Aorta (tissue), 5 donors: ENCODE measurements at regions not wholly inside any gene's neighbourhood (a gene's known extent, or its start where the extent isn't known, plus 50 kb on each side); places are given as distances from the start of the nearest gene placed in this dataset.

Experiments used
- ATAC-seq: fragments of 200-7000 bp; cut with Tn5 transposase; one replicate; pipeline ENCODE4 v1.9.1; 2022; ENCODE audit warnings: moderate library complexity; ENCODE audit not compliant: low FRiP score
- DNase-seq, 2 donors: peaks; one replicate each; pipeline ENCODE4 v3.0.0-alpha.2; 2020
- H3K27ac ChIP-seq, 2 donors: one replicate each; pipeline ENCODE4 v1.5.1; 2013; ENCODE audit warnings: low read length in 2 of 2, mild to moderate bottlenecking in 2 of 2, moderate library complexity in 2 of 2, control low read depth in 1 of 2, inconsistent platforms in 1 of 2, low read depth in 1 of 2
- H3K27me3 ChIP-seq, 2 donors: one replicate each; pipeline ENCODE4 v1.6.1; 2013; ENCODE audit warnings: control low read depth in 1 of 2, low read length in 1 of 2, mild to moderate bottlenecking in 1 of 2, moderate library complexity in 1 of 2; ENCODE audit not compliant: insufficient read depth in 2 of 2, control insufficient read depth in 1 of 2
- H3K36me3 ChIP-seq, 2 donors: one replicate each; pipeline ENCODE4 v1.6.1; 2013; ENCODE audit warnings: control low read depth in 1 of 2, low read length in 1 of 2, mild to moderate bottlenecking in 1 of 2; ENCODE audit not compliant: insufficient read depth in 2 of 2, control insufficient read depth in 1 of 2
- H3K4me1 ChIP-seq, 2 donors: one replicate each; pipeline ENCODE4 v1.6.1; 2013; ENCODE audit warnings: low read length in 2 of 2, control low read depth in 1 of 2, mild to moderate bottlenecking in 1 of 2, moderate library complexity in 1 of 2; ENCODE audit not compliant: insufficient read depth in 2 of 2, control insufficient read depth in 1 of 2
- H3K4me3 ChIP-seq, 2 donors: one replicate each; pipeline ENCODE4 v1.5.1; 2013; ENCODE audit warnings: low read length in 2 of 2, control low read depth in 1 of 2, mild to moderate bottlenecking in 1 of 2
- H3K9me3 ChIP-seq: one replicate; pipeline ENCODE4 v1.6.1; 2013; ENCODE audit warnings: mild to moderate bottlenecking, low read length; ENCODE audit not compliant: control insufficient read depth
- WGBS, 2 donors: extraction: QIAGEN DNeasy Blood & Tissue Kit; methylation state at CpG; one replicate each; pipeline ENCODE4 v1.1.7; 2013; 5-methylcytosine and 5-hydroxymethylcytosine counted together
- intact Hi-C, 2 donors: fragments of 100-400 bp; cut with DNase I; formaldehyde crosslinking; loops; one replicate each; pipeline versions ENCODE4 v1.14.2 to v1.15.0; 2022
- donor health status: healthy with polysubstance abuse.
- donor health status: Bipolar disorder and iron deficiency.
- donor health status: DM: no; HTN: no; CAD: no.
- donor health status: DM: no; HTN: no; CAD: no.
- donor health status: DM: yes; HTN: yes; CAD: no.

DNA sequence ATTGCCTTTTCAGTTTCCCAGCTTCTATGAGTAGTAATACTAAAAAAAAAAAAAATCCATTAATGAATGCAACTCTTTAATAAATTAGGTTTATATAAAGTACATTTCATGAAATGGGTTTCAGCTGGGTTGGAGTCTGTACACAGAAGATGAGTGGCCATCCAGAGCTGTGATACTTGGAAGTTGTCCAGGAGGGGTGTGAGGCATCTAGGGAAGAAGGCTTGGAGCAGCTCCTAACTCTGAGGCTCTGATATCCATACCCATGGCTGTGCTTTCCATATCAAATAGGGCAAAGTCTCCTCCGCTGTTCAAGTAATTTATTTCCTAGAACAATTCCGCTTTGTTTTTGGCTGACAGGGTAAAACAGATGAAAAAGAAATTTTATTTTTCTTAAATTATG, 423.3 kb upstream of the TENM3 start:
- H3K4me3 ChIP-seq: no peak overlapping the region

GRCh38 chr4:181820553-181820952, 422.6 kb upstream of the TENM3 start:
- no peaks in the 10 kb centered on the region for H3K9me3 ChIP-seq
- no peak for ATAC-seq
- 50 to 53% methylated on average over 5 of the region's 5 CpGs for WGBS, 2 donors

More for the DNA sequence above, 423.3 kb upstream of the TENM3 start:
- intact Hi-C loops: no loop called here
- H3K9me3 ChIP-seq: no peaks in the 10 kb centered on the region
- no peaks in the 10 kb centered on the region for H3K36me3 ChIP-seq
- no peak overlapping the region for H3K27ac ChIP-seq
- no peaks in the 10 kb centered on the region for H3K27me3 ChIP-seq
- DNase-seq: no peak
- WGBS, 2 donors: 64 to 76% methylated on average over 2 of the region's 2 CpGs
- H3K4me1 ChIP-seq: no peaks in the 10 kb centered on the region
- ATAC-seq: no peak

GRCh38 chr4:181821039-181822004, 421.9 kb upstream of the TENM3 start:
- Histone ChIP-seq H3K27me3 (no peaks in the 10 kb centered on the region), H3K27ac (no peak overlapping the region), H3K4me3 (no peak overlapping the region), H3K36me3 (no peaks in the 10 kb centered on the region), H3K4me1 (no peaks in the 10 kb centered on the region), H3K9me3 (no peaks in the 10 kb centered on the region)
- WGBS, 2 donors: 51 to 56% methylated on average over 11 of the region's 11 CpGs
- intact Hi-C loops: no loop called here
- ATAC-seq: no peak
- no peak for DNase-seq

More at GRCh38 chr4:181820553-181820952, 422.6 kb upstream of the TENM3 start:
- H3K27me3 ChIP-seq: no peaks in the 10 kb centered on the region
- no peaks in the 10 kb centered on the region for H3K36me3 ChIP-seq
- H3K27ac ChIP-seq: no peak overlapping the region
- H3K4me3 ChIP-seq: no peak overlapping the region
- intact Hi-C loops: no loop called here
- H3K4me1 ChIP-seq: no peaks in the 10 kb centered on the region
- DNase-seq: no peak

DNA sequence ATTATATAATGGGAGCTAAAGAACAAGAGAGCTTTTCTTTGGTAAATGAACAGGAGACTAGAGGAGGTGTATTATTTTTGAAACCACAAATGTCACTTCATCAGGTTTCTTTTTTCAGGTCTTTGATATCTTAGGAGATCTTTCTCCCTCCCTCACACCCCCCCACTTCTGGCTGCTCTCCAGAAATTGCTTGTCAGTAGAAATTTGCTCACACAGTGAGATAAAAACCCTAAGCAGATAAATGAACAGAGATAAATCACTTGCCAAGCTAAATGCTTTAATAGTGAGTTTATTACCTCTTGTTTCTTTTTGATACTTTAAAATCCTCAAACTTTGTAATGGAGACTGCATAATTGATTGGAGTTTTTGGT, 421.2 kb upstream of the TENM3 start:
- ATAC-seq: no peak
- Histone ChIP-seq H3K4me1 (no peaks in the 10 kb centered on the region), H3K4me3 (no peak overlapping the region), H3K9me3 (no peaks in the 10 kb centered on the region), H3K27ac (no peak overlapping the region), H3K36me3 (no peaks in the 10 kb centered on the region), H3K27me3 (no peaks in the 10 kb centered on the region)
- intact Hi-C loops: no loop called here
- DNase-seq: no peak

- no peak for ATAC-seq
- no peaks in the 10 kb centered on the region for H3K27me3 ChIP-seq
- DNase-seq: no peak
- WGBS, 2 donors: 28 to 51% methylated on average over 1 of the region's 1 CpG
- H3K36me3 ChIP-seq: no peaks in the 10 kb centered on the region
- H3K9me3 ChIP-seq: no peaks in the 10 kb centered on the region
- intact Hi-C loops: no loop called here
- H3K27ac ChIP-seq: no peak overlapping the region
- no peaks in the 10 kb centered on the region for H3K4me1 ChIP-seq
- no peak overlapping the region for H3K4me3 ChIP-seq
Observed at GRCh38 chr4:181823183-181823582, 420.0 kb upstream of the TENM3 start.

DNA sequence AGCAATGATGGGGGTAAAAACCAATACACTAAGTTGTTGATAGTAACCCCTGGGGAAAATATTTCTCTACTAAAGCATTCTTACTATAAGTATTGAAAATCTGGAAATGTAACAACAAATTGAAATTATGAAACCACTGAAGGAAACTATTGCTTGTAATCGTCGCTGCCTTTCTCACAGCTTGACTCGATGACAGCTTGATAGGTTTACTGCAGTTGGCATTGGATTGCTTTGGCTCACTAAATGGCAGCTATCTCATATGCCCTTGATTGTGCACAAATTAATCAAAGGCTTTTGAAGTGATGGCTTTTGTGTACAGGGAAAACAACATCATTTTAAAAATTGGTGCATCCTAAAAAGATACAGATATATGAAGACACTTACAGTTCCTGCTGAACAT, 419.6 kb upstream of the TENM3 start:
- no peaks in the 10 kb centered on the region for H3K4me1 ChIP-seq
- ATAC-seq (no peak), DNase-seq (no peak)
- intact Hi-C loops: no loop called here
- H3K9me3 ChIP-seq: no peaks in the 10 kb centered on the region
- WGBS, 2 donors: 59 to 73% methylated on average over 3 of the region's 3 CpGs
- H3K4me3 ChIP-seq: no peak overlapping the region
- H3K36me3 ChIP-seq: no peaks in the 10 kb centered on the region
- H3K27ac ChIP-seq: no peak overlapping the region
- no peaks in the 10 kb centered on the region for H3K27me3 ChIP-seq

- H3K27ac ChIP-seq: no peak overlapping the region
- DNase-seq (no peak), ATAC-seq (no peak)
- H3K27me3 ChIP-seq: no peaks in the 10 kb centered on the region
- H3K4me3 ChIP-seq: no peak overlapping the region
- no peaks in the 10 kb centered on the region for H3K9me3 ChIP-seq
- H3K36me3 ChIP-seq: no peaks in the 10 kb centered on the region
- H3K4me1 ChIP-seq: no peaks in the 10 kb centered on the region
- WGBS, 2 donors: 93 to 96% methylated on average over 2 of the region's 2 CpGs
- intact Hi-C loops: no loop called here
Observed at GRCh38 chr4:181825564-181825963, 417.6 kb upstream of the TENM3 start.

GRCh38 chr4:181827246-181827645, 416.0 kb upstream of the TENM3 start:
- intact Hi-C loops: no loop called here
- H3K36me3 ChIP-seq: no peaks in the 10 kb centered on the region
- H3K27me3 ChIP-seq: no peaks in the 10 kb centered on the region
- WGBS, 2 donors: 71 to 72% methylated on average over 9 of the region's 9 CpGs
- no peaks in the 10 kb centered on the region for H3K4me1 ChIP-seq
- no peak for ATAC-seq
- H3K9me3 ChIP-seq: no peaks in the 10 kb centered on the region
- DNase-seq: no peak
- no peak overlapping the region for H3K27ac ChIP-seq
- no peak overlapping the region for H3K4me3 ChIP-seq

DNA sequence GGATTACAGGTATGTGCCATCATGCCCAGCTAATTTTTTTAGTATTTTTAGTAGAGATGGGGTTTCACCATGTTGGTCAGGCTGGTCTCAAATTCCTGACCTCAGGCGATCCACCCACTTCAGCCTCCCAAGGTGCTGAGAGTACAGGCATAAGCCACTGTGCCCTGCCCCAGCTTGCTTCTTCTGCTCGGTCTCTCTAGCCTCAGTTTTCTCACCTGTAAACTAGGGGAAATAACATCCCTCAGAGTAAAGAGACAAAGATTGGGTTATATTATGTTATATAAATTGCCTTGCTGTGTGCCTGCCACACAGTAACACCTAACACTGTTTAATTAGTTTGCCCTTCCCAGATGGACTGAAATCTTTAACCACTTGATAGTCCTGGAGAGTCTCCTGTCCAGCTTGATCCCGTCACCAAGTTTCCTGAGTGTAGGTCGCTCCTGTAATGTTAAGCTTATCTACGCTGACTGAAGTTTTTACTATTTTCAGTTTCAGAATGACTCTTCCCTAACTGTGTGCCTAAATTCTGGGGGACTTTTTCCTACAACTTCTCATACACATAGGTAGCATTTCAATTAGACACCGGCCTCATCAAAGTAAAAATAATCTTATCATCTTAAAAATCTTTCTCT, 412.7 kb upstream of the TENM3 start:
- intact Hi-C loops: no loop called here
- Histone ChIP-seq H3K36me3 (no peaks in the 10 kb centered on the region), H3K27me3 (peaks cover 0 to 2% of the 10 kb centered on the region in 2 donors), H3K27ac (no peak overlapping the region), H3K4me1 (no peaks in the 10 kb centered on the region), H3K9me3 (no peaks in the 10 kb centered on the region), H3K4me3 (no peak overlapping the region)
- WGBS, 2 donors: 67 to 72% methylated on average over 6 of the region's 6 CpGs
- ATAC-seq: no peak
- DNase-seq: no peak
